ENCODE measurements at regions not wholly inside any gene's neighbourhood (a gene's known extent, or its start where the extent isn't known, plus 50 kb on each side); places are given as distances from the start of the nearest gene placed in this dataset.

DNA sequence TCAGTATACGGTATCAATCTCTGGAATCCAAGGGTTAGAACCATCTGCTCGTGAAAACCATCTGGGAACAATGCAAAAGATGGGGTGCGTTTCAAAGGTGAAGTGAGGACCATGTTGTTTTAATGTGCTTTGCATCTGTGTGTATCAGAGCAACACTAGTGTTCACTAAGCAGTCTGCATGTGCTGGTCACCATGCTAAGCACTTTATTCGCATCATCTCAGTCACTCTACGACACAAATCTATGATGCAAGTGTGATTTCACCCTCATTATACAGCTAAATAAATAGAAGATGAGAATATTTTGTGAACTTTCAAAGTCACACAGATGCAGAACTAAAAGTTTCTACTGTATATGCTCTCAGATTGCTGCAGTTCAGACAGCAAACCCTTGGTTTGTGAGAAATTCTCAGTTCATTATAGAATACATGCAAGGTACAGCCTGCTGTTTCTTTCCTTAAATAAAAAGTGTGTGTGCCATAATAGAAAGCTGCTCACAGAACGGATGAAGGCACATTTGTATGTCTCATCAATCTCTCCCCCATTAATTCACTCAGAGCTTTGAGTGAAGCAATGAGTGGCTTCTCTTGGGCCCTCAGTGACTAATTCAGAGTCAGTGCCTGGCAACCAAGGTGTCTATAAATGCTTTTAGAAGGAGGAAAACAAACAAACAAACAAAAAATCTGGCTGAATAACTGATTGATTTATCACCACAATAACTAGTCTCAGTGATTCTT lies 652.8 kb upstream of the SOX11 start:
- Histone ChIP-seq H3K9me3 (ENCODE audit: control insufficient read depth in 2 of 2, insufficient read depth in 1 of 2, low read length in 1 of 2) (peaks cover 0 to 7% of the 10 kb centered on the region in 2 donors), H3K27me3 (ENCODE audit: control insufficient read depth in 2 of 2, insufficient read depth in 1 of 2, low read length in 1 of 2) (no peaks in the 10 kb centered on the region), H3K4me1 (ENCODE audit: control insufficient read depth in 2 of 2, insufficient read depth in 2 of 2, low read length in 2 of 2) (no peaks in the 10 kb centered on the region), H3K27ac (ENCODE audit: low read depth in 1 of 2, low read length in 1 of 2) (no peak overlapping the region), H3K36me3 (ENCODE audit: control insufficient read depth in 2 of 2, insufficient read depth in 2 of 2, low read length in 1 of 2) (no peaks in the 10 kb centered on the region), H3K4me3 (ENCODE audit: low read length in 2 of 2) (no peak overlapping the region)
- 92% methylated on average over 6 of the region's 6 CpGs for WGBS
- no peak for DNase-seq (ENCODE audit: low read depth in 6 of 9, low spot score in 9 of 9)

GRCh38 chr2:5040571-5040970 lies 651.6 kb upstream of the SOX11 start:
- no peaks in the 10 kb centered on the region for H3K4me1 ChIP-seq (ENCODE audit: control insufficient read depth in 2 of 2, insufficient read depth in 2 of 2, low read length in 2 of 2)
- whole genome bisulfite sequencing: 93% methylated on average over 3 of the region's 3 CpGs
- peaks cover 0 to 7% of the 10 kb centered on the region in 2 donors for H3K9me3 ChIP-seq (ENCODE audit: control insufficient read depth in 2 of 2, insufficient read depth in 1 of 2, low read length in 1 of 2)
- H3K4me3 ChIP-seq (ENCODE audit: low read length in 2 of 2): no peak overlapping the region
- H3K27ac ChIP-seq (ENCODE audit: low read depth in 1 of 2, low read length in 1 of 2): no peak overlapping the region
- no peaks in the 10 kb centered on the region for H3K27me3 ChIP-seq (ENCODE audit: control insufficient read depth in 2 of 2, insufficient read depth in 1 of 2, low read length in 1 of 2)
- no peaks in the 10 kb centered on the region for H3K36me3 ChIP-seq (ENCODE audit: control insufficient read depth in 2 of 2, insufficient read depth in 2 of 2, low read length in 1 of 2)
- no peak for DNase-seq (ENCODE audit: low read depth in 6 of 9, low spot score in 9 of 9)

- H3K9me3 ChIP-seq (ENCODE audit: control insufficient read depth in 2 of 2, insufficient read depth in 1 of 2, low read length in 1 of 2): peaks cover 0 to 4% of the 10 kb centered on the region in 2 donors
- DNase-seq (ENCODE audit: low read depth in 6 of 9, low spot score in 9 of 9): no peak
- H3K27ac ChIP-seq (ENCODE audit: low read depth in 1 of 2, low read length in 1 of 2): no peak overlapping the region
- H3K36me3 ChIP-seq (ENCODE audit: control insufficient read depth in 2 of 2, insufficient read depth in 2 of 2, low read length in 1 of 2): no peaks in the 10 kb centered on the region
- WGBS: 92% methylated on average over 2 of the region's 2 CpGs
- H3K27me3 ChIP-seq (ENCODE audit: control insufficient read depth in 2 of 2, insufficient read depth in 1 of 2, low read length in 1 of 2): no peaks in the 10 kb centered on the region
- H3K4me3 ChIP-seq (ENCODE audit: low read length in 2 of 2): no peak overlapping the region
- no peaks in the 10 kb centered on the region for H3K4me1 ChIP-seq (ENCODE audit: control insufficient read depth in 2 of 2, insufficient read depth in 2 of 2, low read length in 2 of 2)
Observed at GRCh38 chr2:5041501-5041900, 650.7 kb upstream of the SOX11 start.

- Histone ChIP-seq H3K4me1 (ENCODE audit: control insufficient read depth in 2 of 2, insufficient read depth in 2 of 2, low read length in 2 of 2) (no peaks in the 10 kb centered on the region), H3K9me3 (ENCODE audit: control insufficient read depth in 2 of 2, insufficient read depth in 1 of 2, low read length in 1 of 2) (peaks cover 0 to 3% of the 10 kb centered on the region in 2 donors), H3K27ac (ENCODE audit: low read depth in 1 of 2, low read length in 1 of 2) (no peak overlapping the region), H3K27me3 (ENCODE audit: control insufficient read depth in 2 of 2, insufficient read depth in 1 of 2, low read length in 1 of 2) (no peaks in the 10 kb centered on the region), H3K36me3 (ENCODE audit: control insufficient read depth in 2 of 2, insufficient read depth in 2 of 2, low read length in 1 of 2) (no peaks in the 10 kb centered on the region), H3K4me3 (ENCODE audit: low read length in 2 of 2) (no peak overlapping the region)
- 95% methylated on average over 4 of the region's 4 CpGs for WGBS
- DNase-seq (ENCODE audit: low read depth in 6 of 9, low spot score in 9 of 9): no peak
Observed at GRCh38 chr2:5042666-5043440, 649.3 kb upstream of the SOX11 start.

DNA sequence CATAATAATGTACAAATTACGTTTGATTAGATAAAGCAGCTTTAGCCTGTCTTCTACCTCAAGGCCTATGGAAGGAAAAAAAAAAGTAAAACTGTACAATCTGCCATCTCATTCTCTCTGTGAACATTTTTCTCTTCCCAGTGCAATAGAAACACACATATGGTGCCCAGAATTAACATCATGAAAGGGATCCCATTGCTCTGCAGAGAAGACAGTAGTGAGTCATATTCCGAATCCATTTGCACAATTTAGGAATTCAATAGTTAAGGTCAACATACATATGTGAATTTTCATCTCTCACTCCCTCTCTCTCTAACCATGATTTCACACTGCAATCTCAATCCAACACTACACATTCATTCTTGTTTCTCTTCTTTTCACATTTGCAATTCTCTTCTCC lies 640.9 kb upstream of the SOX11 start:
- Histone ChIP-seq H3K9me3 (ENCODE audit: control insufficient read depth in 2 of 2, insufficient read depth in 1 of 2, low read length in 1 of 2) (peaks cover 0 to 5% of the 10 kb centered on the region in 2 donors), H3K4me1 (ENCODE audit: control insufficient read depth in 2 of 2, insufficient read depth in 2 of 2, low read length in 2 of 2) (no peaks in the 10 kb centered on the region), H3K27ac (ENCODE audit: low read depth in 1 of 2, low read length in 1 of 2) (no peak overlapping the region), H3K36me3 (ENCODE audit: control insufficient read depth in 2 of 2, insufficient read depth in 2 of 2, low read length in 1 of 2) (no peaks in the 10 kb centered on the region), H3K27me3 (ENCODE audit: control insufficient read depth in 2 of 2, insufficient read depth in 1 of 2, low read length in 1 of 2) (no peaks in the 10 kb centered on the region), H3K4me3 (ENCODE audit: low read length in 2 of 2) (no peak overlapping the region)
- 89% methylated on average over 2 of the region's 2 CpGs for WGBS
- no peak for DNase-seq (ENCODE audit: low read depth in 6 of 9, low spot score in 9 of 9)

GRCh38 chr2:5052905-5053304 lies 639.3 kb upstream of the SOX11 start:
- H3K4me3 ChIP-seq (ENCODE audit: low read length in 2 of 2): no peak overlapping the region
- no peaks in the 10 kb centered on the region for H3K4me1 ChIP-seq (ENCODE audit: control insufficient read depth in 2 of 2, insufficient read depth in 2 of 2, low read length in 2 of 2)
- no peaks in the 10 kb centered on the region for H3K36me3 ChIP-seq (ENCODE audit: control insufficient read depth in 2 of 2, insufficient read depth in 2 of 2, low read length in 1 of 2)
- H3K27me3 ChIP-seq (ENCODE audit: control insufficient read depth in 2 of 2, insufficient read depth in 1 of 2, low read length in 1 of 2): no peaks in the 10 kb centered on the region
- H3K27ac ChIP-seq (ENCODE audit: low read depth in 1 of 2, low read length in 1 of 2): no peak overlapping the region
- H3K9me3 ChIP-seq (ENCODE audit: control insufficient read depth in 2 of 2, insufficient read depth in 1 of 2, low read length in 1 of 2): peaks cover 0 to 5% of the 10 kb centered on the region in 2 donors
- no peak for DNase-seq (ENCODE audit: low read depth in 6 of 9, low spot score in 9 of 9)
- WGBS: 96% methylated on average over 7 of the region's 7 CpGs

DNA sequence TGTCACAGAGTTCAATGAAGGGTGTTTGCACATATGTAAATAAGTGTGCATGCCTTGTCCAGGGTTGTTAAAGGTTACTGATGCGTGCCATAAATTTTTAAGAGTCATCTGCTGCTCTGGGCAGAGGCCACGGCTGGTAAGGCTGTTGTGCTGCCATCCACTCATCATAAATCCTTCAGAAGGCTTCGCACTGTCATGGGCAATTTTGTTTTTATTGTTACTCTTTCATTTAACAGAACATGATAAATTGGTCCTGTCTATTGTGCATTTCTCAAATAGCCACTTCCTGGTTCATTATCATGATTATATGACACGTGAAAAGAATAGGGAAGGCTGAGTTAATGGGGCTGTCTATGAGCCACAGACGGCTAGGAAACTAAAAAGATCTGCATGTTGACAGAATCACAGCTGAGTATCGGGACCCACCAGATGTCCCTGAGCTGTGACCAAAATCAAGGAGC lies 634.3 kb upstream of the SOX11 start:
- Histone ChIP-seq H3K9me3 (ENCODE audit: control insufficient read depth in 2 of 2, insufficient read depth in 1 of 2, low read length in 1 of 2) (peaks cover 0 to 5% of the 10 kb centered on the region in 2 donors), H3K27ac (ENCODE audit: low read depth in 1 of 2, low read length in 1 of 2) (no peak overlapping the region), H3K36me3 (ENCODE audit: control insufficient read depth in 2 of 2, insufficient read depth in 2 of 2, low read length in 1 of 2) (no peaks in the 10 kb centered on the region), H3K4me1 (ENCODE audit: control insufficient read depth in 2 of 2, insufficient read depth in 2 of 2, low read length in 2 of 2) (no peaks in the 10 kb centered on the region), H3K27me3 (ENCODE audit: control insufficient read depth in 2 of 2, insufficient read depth in 1 of 2, low read length in 1 of 2) (no peaks in the 10 kb centered on the region), H3K4me3 (ENCODE audit: low read length in 2 of 2) (no peak overlapping the region)
- DNase-seq (ENCODE audit: low read depth in 6 of 9, low spot score in 9 of 9): no peak
- 51% methylated on average over 6 of the region's 6 CpGs for WGBS

DNA sequence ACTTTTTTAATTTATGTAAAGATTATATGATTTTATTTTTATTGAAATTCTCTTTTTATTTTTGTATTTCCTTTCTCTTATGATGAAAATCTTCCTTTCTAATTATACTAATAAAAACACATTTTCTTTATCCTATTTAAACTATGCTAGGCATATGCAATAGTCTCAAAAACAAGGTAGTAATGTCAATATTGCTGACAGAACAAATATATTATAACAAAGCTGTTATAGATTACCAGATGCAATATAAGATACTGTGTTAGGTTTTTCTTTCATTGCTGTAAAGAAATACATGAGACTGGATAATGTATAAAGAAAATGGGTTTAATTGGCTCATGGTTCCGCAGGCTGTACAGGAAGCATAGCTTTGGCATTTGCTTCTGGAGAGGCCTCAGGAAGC lies 631.2 kb upstream of the SOX11 start:
- WGBS: 92% methylated on average over 1 of the region's 1 CpG
- H3K4me1 ChIP-seq (ENCODE audit: control insufficient read depth in 2 of 2, insufficient read depth in 2 of 2, low read length in 2 of 2): no peaks in the 10 kb centered on the region
- no peak overlapping the region for H3K4me3 ChIP-seq (ENCODE audit: low read length in 2 of 2)
- H3K27ac ChIP-seq (ENCODE audit: low read depth in 1 of 2, low read length in 1 of 2): no peak overlapping the region
- DNase-seq (ENCODE audit: low read depth in 6 of 9, low spot score in 9 of 9): no peak
- H3K36me3 ChIP-seq (ENCODE audit: control insufficient read depth in 2 of 2, insufficient read depth in 2 of 2, low read length in 1 of 2): no peaks in the 10 kb centered on the region
- H3K9me3 ChIP-seq (ENCODE audit: control insufficient read depth in 2 of 2, insufficient read depth in 1 of 2, low read length in 1 of 2): no peaks in the 10 kb centered on the region
- H3K27me3 ChIP-seq (ENCODE audit: control insufficient read depth in 2 of 2, insufficient read depth in 1 of 2, low read length in 1 of 2): no peaks in the 10 kb centered on the region

GRCh38 chr2:5064687-5065086 lies 627.5 kb upstream of the SOX11 start:
- H3K27me3 ChIP-seq (ENCODE audit: control insufficient read depth in 2 of 2, insufficient read depth in 1 of 2, low read length in 1 of 2): no peaks in the 10 kb centered on the region
- H3K4me3 ChIP-seq (ENCODE audit: low read length in 2 of 2): no peak overlapping the region
- 50% methylated on average over 5 of the region's 5 CpGs for WGBS
- H3K36me3 ChIP-seq (ENCODE audit: control insufficient read depth in 2 of 2, insufficient read depth in 2 of 2, low read length in 1 of 2): no peaks in the 10 kb centered on the region
- H3K9me3 ChIP-seq (ENCODE audit: control insufficient read depth in 2 of 2, insufficient read depth in 1 of 2, low read length in 1 of 2): no peaks in the 10 kb centered on the region
- no peak overlapping the region for H3K27ac ChIP-seq (ENCODE audit: low read depth in 1 of 2, low read length in 1 of 2)
- no peak for DNase-seq (ENCODE audit: low read depth in 6 of 9, low spot score in 9 of 9)
- H3K4me1 ChIP-seq (ENCODE audit: control insufficient read depth in 2 of 2, insufficient read depth in 2 of 2, low read length in 2 of 2): no peaks in the 10 kb centered on the region
